Amniotic epithelial cell (primary cell): ENCODE measurements at regions not wholly inside any gene's neighbourhood (a gene's known extent, or its start where the extent isn't known, plus 50 kb on each side); places are given as distances from the start of the nearest gene placed in this dataset.

Source experiments
- DNase-seq: peaks from one replicate; pipeline ENCODE4 v3.0.0-alpha.2; 2010; ENCODE audit warnings: low read depth

DNA sequence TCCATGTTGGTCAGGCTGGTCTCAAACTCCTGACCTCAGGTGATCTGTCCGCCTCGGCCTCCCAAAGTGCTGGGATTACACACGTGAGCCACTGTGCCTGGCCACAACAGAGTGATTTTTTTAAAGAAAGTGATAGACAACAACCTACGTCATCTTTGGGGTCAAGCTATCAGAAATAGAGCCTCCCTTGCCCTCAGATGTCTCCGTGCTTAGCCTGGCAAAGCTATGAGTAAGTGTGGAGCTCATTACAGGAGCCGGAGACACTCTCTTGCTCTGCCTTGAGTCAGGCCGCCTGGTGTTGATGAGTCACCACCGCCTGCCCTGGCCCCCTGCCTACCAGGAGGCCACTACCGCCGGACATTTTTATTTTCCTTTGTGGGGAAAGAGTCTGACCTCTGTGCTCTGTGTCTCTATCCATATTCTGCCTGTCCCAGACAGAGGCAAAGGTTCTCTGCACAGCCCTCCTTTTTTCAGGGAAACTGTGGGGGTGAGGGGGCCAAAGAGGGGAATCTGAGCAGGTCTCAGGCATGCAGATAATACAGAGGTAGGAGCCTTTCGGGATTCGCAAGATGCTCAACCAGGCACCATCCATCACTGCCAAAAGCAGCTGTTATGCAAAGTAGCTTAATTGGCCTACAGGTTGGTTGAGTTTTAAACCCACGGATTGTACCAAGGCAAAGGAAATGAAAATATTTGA, 123.7 kb upstream of the CPEB4 start:
- peak; percentile 99 for DNase-seq

GRCh38 chr5:173765029-173765644, 123.0 kb upstream of the CPEB4 start:
- no peak for DNase-seq

DNA sequence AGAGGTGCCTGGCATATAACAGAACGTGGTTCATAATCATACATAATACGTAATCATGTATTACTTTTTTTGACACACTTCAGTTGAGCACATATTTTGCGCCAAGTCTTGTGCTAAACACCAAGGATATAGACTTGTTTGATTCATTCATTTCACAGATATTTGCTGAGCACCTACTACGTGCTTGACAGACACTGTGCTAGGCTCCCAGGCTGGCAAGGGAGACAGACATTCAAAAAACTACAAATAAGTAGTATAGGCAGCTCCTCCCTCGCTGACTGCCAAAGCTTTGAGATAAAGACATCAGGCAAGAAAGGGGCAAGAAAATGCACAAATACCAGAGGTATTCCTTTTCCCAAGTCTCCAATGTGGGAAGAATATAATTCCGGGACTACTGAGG, 122.5 kb upstream of the CPEB4 start:
- DNase-seq, result no peak

- peak; percentile 52 for DNase-seq
Measured at GRCh38 chr5:173767574-173768266, 120.4 kb upstream of the CPEB4 start.

DNA sequence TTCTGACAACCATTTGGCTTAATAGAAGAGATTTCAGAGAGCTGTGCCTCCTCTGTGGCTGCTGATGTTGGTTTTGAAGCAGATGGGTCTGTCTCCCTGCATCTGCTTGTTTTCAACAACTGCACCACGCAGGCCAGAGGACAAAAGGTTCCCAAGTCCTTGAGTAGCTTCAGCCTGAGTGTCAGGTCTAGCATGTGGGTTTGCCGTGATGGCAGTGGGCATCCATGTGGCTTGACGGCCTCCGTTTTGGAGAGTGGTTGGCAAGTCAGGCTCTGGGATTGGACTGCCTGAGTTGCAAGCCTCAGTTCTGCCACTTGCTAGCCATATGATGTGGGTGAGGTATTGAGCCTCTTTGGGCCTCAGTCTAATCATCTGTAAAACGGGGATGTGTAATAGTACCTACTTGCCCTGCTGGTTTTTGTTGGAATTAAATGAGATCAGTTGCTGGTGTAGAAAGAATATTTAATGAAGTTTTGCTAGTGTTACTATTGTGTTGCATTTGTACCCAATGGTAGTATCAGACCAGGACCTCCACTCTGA, 119.8 kb upstream of the CPEB4 start:
- no peak for DNase-seq

DNA sequence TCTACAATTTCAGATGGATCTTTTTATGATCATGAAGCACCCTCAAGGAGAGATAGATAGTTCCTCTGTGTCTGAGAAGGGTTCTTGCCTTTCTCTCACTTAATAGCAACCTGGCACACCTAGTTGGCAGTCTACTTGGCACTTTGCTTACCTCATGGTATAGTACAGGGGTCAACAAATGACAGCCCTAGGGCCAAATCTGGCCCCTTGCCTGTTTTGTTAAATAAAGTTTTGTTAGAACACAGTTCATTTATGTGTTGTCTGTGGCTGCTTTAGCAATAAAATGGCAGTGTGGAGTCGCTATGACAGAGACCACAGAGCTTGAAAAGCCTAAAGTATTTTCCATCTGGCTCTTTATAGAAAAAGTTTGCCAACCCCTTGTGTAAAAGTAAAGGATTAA, 119.3 kb upstream of the CPEB4 start:
- DNase-seq, result no peak

GRCh38 chr5:173770637-173771036, 117.5 kb upstream of the CPEB4 start:
- no peak for DNase-seq

DNA sequence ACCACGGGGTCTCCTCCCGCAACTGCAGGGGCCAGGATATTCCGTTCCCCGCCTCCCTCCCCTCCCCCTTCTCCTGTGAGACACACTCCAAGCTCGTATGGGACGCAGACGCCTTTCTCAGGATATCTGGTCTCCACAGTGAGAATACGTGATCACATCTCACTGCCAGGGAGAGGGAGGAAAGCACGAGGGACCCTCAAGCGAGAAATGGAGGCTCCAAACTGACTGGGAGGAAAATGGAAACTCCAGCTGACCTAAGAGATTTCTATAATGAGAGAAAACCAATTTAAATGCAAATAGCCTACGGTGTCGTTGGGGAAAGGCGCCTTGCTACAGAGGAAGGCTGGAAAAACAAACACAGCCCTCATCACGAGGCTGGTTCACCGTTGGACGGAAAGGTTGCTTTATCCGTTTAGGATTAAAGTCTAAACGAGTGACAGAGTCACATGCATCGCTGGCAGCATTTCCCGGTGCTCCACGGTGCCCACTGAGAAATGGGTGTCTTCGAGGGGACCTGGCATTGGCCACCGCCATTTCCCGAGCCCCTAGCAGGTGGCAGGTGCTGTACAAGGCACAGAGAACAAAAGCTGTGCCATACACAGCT, 116.9 kb upstream of the CPEB4 start:
- no peak for DNase-seq

- no peak for DNase-seq
Measured at GRCh38 chr5:173771725-173772383, 116.3 kb upstream of the CPEB4 start.

DNA sequence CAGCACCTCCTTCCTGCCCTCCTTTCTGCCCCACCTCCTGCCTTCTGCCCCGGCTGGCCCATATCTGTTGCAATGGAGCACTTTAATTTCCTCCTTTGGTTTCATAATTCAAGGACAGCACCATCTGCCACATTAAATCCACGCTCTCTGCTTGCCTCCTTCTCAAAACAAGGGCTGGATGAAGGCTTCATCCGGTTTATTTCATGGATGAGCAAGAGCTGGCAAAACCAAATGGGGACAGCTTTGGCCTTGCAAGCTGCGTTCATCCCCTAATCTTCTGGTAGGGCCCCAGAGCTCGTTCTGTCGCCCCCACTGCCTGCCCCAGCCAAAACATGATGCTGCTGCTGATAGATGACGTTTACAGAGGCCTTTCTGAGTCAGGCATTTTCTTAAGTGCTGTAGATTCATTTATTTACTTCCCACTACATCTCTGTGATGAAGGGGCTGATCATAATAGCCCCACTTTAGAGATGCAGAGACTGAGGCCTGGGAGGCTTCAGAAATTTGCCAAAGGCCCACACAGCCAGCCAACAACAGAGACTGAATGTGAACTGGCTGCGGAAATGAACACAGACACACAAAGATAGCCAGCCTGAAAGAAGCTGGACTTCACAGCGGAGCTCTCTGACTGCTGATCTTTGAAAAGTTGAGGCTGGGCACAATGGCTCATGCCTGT, 115.6 kb upstream of the CPEB4 start:
- peak; percentile 67 for DNase-seq

- no peak for DNase-seq
Measured at GRCh38 chr5:173774271-173774761, 113.8 kb upstream of the CPEB4 start.

GRCh38 chr5:173775261-173776197, 112.6 kb upstream of the CPEB4 start:
- DNase-seq, result no peak

DNA sequence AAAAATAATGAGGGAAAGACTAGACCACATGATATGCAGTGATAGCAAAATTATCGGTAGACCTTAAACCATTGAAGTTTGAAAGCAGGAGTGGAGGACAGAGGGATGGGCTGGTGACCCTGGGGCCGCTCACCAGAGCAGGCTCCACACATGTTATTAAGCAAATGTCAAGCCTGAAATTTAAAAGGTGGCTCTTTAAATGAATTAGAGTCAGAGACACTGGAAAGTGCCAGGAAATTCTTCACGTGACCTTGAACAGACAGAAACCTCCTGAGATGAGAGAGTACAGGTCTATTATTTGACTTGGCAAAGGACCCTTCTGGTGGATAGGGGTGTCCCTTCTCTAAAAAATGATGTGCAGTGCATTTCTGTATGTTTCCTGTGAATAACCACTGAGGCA, 111.0 kb upstream of the CPEB4 start:
- DNase-seq, result no peak

DNA sequence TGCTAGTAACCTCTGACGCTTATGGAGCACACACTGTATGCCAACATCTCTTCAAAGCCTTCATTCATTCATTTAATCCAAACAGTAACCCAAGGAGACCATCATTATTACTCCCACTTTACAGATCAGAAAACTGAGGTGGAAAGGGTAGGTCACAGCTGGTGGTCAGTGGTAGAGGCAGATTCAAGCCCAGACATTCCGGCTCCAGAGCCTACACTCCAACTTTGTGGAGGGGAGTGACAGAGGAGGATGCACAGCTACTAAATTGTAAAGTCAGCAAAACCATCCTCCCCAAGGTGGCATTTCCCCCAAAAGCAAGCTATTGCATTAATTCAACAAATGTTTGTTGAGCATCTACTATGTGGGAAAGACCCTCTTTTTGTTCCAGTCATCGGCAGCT, 110.5 kb upstream of the CPEB4 start:
- no peak for DNase-seq

DNA sequence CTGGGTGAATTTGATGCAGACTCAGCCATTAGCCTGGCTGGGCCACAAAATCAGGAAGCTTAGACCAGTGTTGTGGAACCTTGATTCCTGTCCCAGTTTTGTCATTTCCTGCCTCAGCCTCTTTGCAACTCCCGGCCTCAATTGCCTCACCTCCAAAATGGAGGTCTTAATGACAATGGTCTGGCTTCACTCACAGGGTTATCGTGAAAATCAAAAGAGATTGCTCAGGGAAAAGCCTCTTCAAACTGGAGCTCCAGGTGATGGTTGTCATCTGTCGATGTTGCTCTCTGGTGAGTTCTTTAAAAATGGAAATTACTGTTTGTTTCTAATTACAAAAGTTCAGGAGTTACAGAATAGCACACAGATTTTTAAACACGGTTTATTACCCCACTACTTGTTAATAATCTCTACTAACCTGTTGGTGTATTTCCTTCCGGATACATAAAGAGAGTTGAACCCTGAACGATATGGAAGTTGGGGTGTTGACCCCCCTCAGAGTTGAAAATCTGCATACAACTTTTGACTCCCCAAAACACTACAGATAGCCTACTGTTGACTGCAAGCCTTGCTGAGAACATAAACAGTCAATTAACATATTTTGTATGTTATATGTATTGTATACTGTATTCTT, 109.9 kb upstream of the CPEB4 start:
- no peak for DNase-seq

DNA sequence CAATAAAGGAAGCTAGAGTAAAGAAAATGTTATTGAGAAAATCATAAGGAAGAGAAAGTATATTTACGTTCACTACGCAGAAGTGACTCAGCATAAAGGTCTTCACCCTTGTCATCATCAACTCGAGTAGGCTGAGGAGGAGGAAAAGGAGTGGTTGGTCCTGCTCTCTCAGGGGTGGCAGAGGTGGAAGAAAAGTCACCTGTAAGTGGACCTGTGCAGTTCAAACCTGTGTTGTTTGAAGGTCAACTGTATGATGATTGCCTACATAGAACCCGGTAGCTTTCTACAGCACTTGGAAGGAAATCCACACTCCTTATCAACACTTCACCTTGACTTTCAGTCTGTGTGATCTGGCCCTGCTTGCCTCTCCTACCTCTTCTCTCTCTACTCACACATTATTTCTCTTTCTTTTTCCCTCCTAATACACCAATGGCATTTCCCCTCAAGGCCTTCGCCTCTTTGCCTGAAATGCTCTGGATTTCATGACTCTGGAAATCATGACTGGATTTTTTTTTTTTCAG, 109.3 kb upstream of the CPEB4 start:
- peak; percentile 48 for DNase-seq

DNA sequence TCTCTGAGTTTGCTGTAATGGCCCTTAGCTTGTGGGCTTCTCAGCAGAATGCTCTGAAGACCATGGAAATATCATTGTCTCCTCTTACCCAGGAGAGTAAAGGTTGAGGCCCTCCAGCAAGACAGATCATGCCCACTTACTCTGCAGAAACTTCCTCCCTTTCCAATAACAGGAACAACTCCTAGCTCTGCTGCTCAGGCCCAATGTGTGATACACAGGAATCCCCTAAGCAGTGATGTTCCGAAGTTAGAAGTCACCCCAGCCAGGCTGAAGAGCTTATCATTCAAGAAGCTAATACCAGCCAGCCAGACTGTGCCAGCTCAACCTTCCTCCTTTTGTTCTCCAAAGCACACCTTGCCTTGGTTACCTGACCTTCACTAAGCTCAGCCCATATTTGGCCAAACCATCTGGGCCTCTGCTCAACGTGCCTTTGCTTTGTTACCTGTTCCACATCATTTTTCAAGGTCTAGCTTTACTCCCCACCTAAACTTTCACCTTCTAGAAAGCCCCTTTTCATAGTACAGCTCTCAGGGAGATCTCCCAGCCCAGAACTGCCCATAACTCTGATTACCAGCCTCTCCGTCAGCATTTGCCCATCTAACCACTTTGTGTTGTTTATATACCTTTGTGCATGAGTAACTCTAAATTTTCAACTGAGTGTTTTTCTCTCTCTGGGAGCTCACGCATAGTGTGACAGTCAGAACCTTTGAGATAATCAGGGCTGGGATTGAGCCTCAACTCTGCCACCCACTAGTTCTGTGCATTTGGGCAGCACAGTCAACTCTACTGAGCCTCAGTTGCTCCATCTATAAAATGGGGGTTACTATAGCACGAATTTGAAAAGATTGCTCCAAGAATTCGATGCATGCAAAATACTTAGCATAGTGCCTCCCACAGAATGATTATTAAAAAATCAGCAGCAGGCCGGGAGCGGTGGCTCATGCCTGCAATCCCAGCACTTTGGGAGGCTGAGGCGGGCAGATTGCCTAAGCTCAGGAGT, 107.6 kb upstream of the CPEB4 start:
- no peak for DNase-seq

- no peak for DNase-seq
Measured at GRCh38 chr5:173781432-173781815, 106.7 kb upstream of the CPEB4 start.
